GM12878 (cell line): ENCODE measurements at regions not wholly inside any gene's neighbourhood (a gene's known extent, or its start where the extent isn't known, plus 50 kb on each side); places are given as distances from the start of the nearest gene placed in this dataset.

ENCODE experiments used
- ATAC-seq: fragments of 200-7000 bp; cut with Tn5 transposase; 3 replicates; pipeline ENCODE4 v1.9.1; 2020; ENCODE audit warnings: mild to moderate bottlenecking, moderate library complexity
- BruUV-seq: library from RNA; stranded (reverse); fragments of 400-500 nt; replicated peaks from 2 replicates; lab custom pipeline; 2021; lab: Mats Ljungman, UMichigan
- CTCF ChIA-PET: fragments of 300-600 bp; sonication (Branson Sonifier 250); formaldehyde crosslinking; extraction: SDS; loops from one replicate; lab custom pipeline; 2021; ENCODE audit warnings: inconsistent platforms; lab: Yijun Ruan, JAX
- POLR2A ChIA-PET: fragments of 350-600 bp; formaldehyde crosslinking; extraction: SDS; loops from one replicate; lab custom pipeline; 2021; ENCODE audit warnings: inconsistent platforms; lab: Charles Lee
- RAD21 ChIA-PET: fragments of 300-600 bp; sonication (Branson Sonifier 250); formaldehyde crosslinking; loops from one replicate; lab custom pipeline; 2023; ENCODE audit warnings: antibody characterized with exemption; ENCODE audit not compliant: unreplicated experiment; lab: Charles Lee
- SMC1A ChIA-PET: fragments of 300-600 bp; sonication (Branson Sonifier 250); formaldehyde crosslinking; loops from one replicate; lab custom pipeline; 2023; ENCODE audit not compliant: unreplicated experiment, uncharacterized antibody; lab: Charles Lee
- DNase-seq: peaks from one replicate; pipeline ENCODE4 v3.0.0-alpha.2; 2011; ENCODE audit warnings: low read depth, low spot score
- FAIRE-seq: peaks from 3 replicates; lab custom pipeline; 2011; peaks lifted over from hg19 to GRCh38; lab: Jason Lieb, UNC
- H2AFZ ChIP-seq: 2 replicates; pipeline ENCODE4 v1.6.0; 2011; ENCODE audit warnings: low read depth, low read length, control low read depth; ENCODE audit not compliant: control insufficient read depth
- H3K27ac ChIP-seq: 2 replicates; pipeline ENCODE4 v1.5.1; 2011; ENCODE audit warnings: control low read depth; ENCODE audit not compliant: control insufficient read depth, insufficient read depth
- H3K27me3 ChIP-seq, 2 experiments: replicated peaks in 1 of 2; 2 replicates each; pipeline versions ENCODE4 v1.6.0 to v1.6.1; 2011; ENCODE audit warnings: low read length in 1 of 2; ENCODE audit not compliant: control insufficient read depth in 2 of 2, insufficient read depth in 2 of 2
- H3K36me3 ChIP-seq, 2 experiments: 2 replicates each; pipeline ENCODE4 v1.5.1; 2011; ENCODE audit warnings: low read length in 1 of 2; ENCODE audit not compliant: control insufficient read depth in 2 of 2, insufficient read depth in 2 of 2
- H3K4me1 ChIP-seq: 2 replicates; pipeline ENCODE4 v1.6.1; 2011; ENCODE audit warnings: mild to moderate bottlenecking, low read length, moderate library complexity, mixed read lengths; ENCODE audit not compliant: control insufficient read depth, insufficient read depth
- H3K4me2 ChIP-seq: 2 replicates; pipeline ENCODE4 v1.6.0; 2011; ENCODE audit warnings: control low read depth; ENCODE audit not compliant: control insufficient read depth, insufficient read depth
- H3K4me3 ChIP-seq: fragments of 200-600 bp; sonication (generic); 2 replicates; pipeline ENCODE4 v1.5.1; 2016
- H3K79me2 ChIP-seq: 2 replicates; pipeline ENCODE4 v1.6.0; 2011; ENCODE audit warnings: low read length; ENCODE audit not compliant: control insufficient read depth, insufficient read depth
- H3K9ac ChIP-seq: 2 replicates; pipeline ENCODE4 v1.8.0; 2011; ENCODE audit warnings: low read length, control low read depth, mixed read lengths; ENCODE audit not compliant: control insufficient read depth, insufficient read depth
- H3K9me3 ChIP-seq: replicated peaks from 3 replicates; pipeline ENCODE4 v1.5.1; 2011; ENCODE audit warnings: mild to moderate bottlenecking, low read length; ENCODE audit not compliant: control insufficient read depth, insufficient read depth
- H4K20me1 ChIP-seq: 2 replicates; pipeline ENCODE4 v1.6.0; 2011; ENCODE audit not compliant: control insufficient read depth, insufficient read depth
- ATF7 ChIP-seq: fragments of 450-650 bp; IDR thresholded peaks from 2 replicates; pipeline ENCODE4 v1.6.1; 2016; ENCODE audit warnings: low read depth, mild to moderate bottlenecking
- BACH1 ChIP-seq: fragments of 450-650 bp; IDR thresholded peaks from 2 replicates; pipeline ENCODE4 v1.6.1; 2017; ENCODE audit warnings: mild to moderate bottlenecking, borderline replicate concordance
- BCLAF1 ChIP-seq: fragments of 450-650 bp; IDR thresholded peaks from 2 replicates; pipeline ENCODE4 v1.6.1; 2017; ENCODE audit warnings: antibody characterized with exemption, mild to moderate bottlenecking, moderate library complexity
- CUX1 ChIP-seq: IDR thresholded peaks from 2 replicates; pipeline ENCODE4 v1.6.1; 2012; ENCODE audit warnings: improper control_type of control experiment, low read depth, low read length; ENCODE audit not compliant: insufficient replicate concordance
- IRF4 ChIP-seq: IDR thresholded peaks from 2 replicates; pipeline ENCODE4 v1.6.1; 2011; ENCODE audit warnings: low read depth, low read length
- MLLT1 ChIP-seq: fragments of 450-650 bp; IDR thresholded peaks from 2 replicates; pipeline ENCODE4 v1.6.1; 2016; ENCODE audit warnings: mild to moderate bottlenecking
- PKNOX1 ChIP-seq: fragments of 450-650 bp; IDR thresholded peaks from 2 replicates; pipeline ENCODE4 v1.6.1; 2016; ENCODE audit warnings: mild to moderate bottlenecking
- RCOR1 ChIP-seq: conservative IDR thresholded peaks from 2 replicates; pipeline ENCODE4 v1.6.1; 2012; ENCODE audit warnings: low read depth, low read length, improper control_type of control experiment
- RFX5 ChIP-seq: IDR thresholded peaks from 2 replicates; pipeline ENCODE4 v1.6.1; 2011; ENCODE audit warnings: low read depth, low read length, improper control_type of control experiment
- STAT1 ChIP-seq: fragments of 450-650 bp; conservative IDR thresholded peaks from 2 replicates; pipeline ENCODE4 v1.6.1; 2014; ENCODE audit warnings: antibody characterized with exemption, mild to moderate bottlenecking
- STAT3 ChIP-seq: IDR thresholded peaks from 2 replicates; pipeline ENCODE4 v1.6.1; 2011; ENCODE audit warnings: low read depth, low read length, improper control_type of control experiment
- SUPT20H ChIP-seq: IDR thresholded peaks from 2 replicates; pipeline ENCODE4 v1.6.1; 2011; ENCODE audit warnings: low read depth, mild to moderate bottlenecking, low read length, moderate library complexity, borderline replicate concordance; ENCODE audit not compliant: control insufficient read depth
- SUZ12 ChIP-seq: fragments of 200-600 bp; sonication (generic); IDR thresholded peaks from one replicate; pipeline ENCODE4 v1.6.1; 2018; ENCODE audit warnings: antibody characterized with exemption, mild to moderate bottlenecking; ENCODE audit not compliant: unreplicated experiment
- in situ Hi-C: fragments of 300-500 bp; cut with MboI; formaldehyde crosslinking; loops from 9 replicates; pipeline ENCODE4 v1.14.3; 2018; ENCODE audit warnings: mixed read lengths
- intact Hi-C: fragments of 100-400 bp; cut with micrococcal nuclease; formaldehyde crosslinking; loops from one replicate; pipeline ENCODE4 v1.14.2; 2022; ENCODE audit not compliant: unreplicated experiment

GRCh38 chr2:77721593-77721992, 199.4 kb upstream of the LRRTM4 start:
- Histone ChIP-seq H3K4me2 (no peak overlapping the region), H3K9ac (no peak overlapping the region), H3K27ac (no peak overlapping the region), H3K27me3 (no peaks in the 10 kb centered on the region), H2AFZ (no peak overlapping the region), H3K79me2 (no peaks in the 10 kb centered on the region), H3K4me1 (no peaks in the 10 kb centered on the region), H3K9me3 (no peaks in the 10 kb centered on the region), H3K36me3 (no peaks in the 10 kb centered on the region), H4K20me1 (no peaks in the 10 kb centered on the region), H3K4me3 (no peak overlapping the region)
- no peak for ATAC-seq
- ChIA-PET POLR2A (no interaction called here), RAD21 (no interaction called here), CTCF (no interaction called here), SMC1A (no interaction called here)
- intact Hi-C loops (no loop called here), in situ Hi-C loops (no loop called here)
- no peak for FAIRE-seq
- BruUV-seq, result no TSS peak
- DNase-seq, result no peak
- TF ChIP-seq SUPT20H (no peak), ATF7 (no peak), SUZ12 (no peak), CUX1 (no peak), MLLT1 (no peak), RFX5 (no peak), BACH1 (no peak), STAT3 (no peak), STAT1 (no peak), RCOR1 (no peak), PKNOX1 (no peak), BCLAF1 (no peak), IRF4 (no peak)
